Renal cortex interstitium (tissue), 11 donors: ENCODE measurements at regions not wholly inside any gene's neighbourhood (a gene's known extent, or its start where the extent isn't known, plus 50 kb on each side); places are given as distances from the start of the nearest gene placed in this dataset.

Experiments
- DNase-seq, 11 donors: peaks; one replicate each; pipeline ENCODE4 v3.0.0-alpha.2; 2013; ENCODE audit warnings: low read depth in 9 of 11, low spot score in 4 of 11; ENCODE audit errors: extremely low read depth in 1 of 11

GRCh38 chr2:236731767-236732580, 162.3 kb downstream of the ACKR3 start:
- no peak for DNase-seq

GRCh38 chr2:236733156-236733555, 163.5 kb downstream of the ACKR3 start:
- no peak for DNase-seq

- DNase-seq: no peak
Observed at GRCh38 chr2:236735825-236736238, 166.2 kb downstream of the ACKR3 start.

GRCh38 chr2:236738030-236738429, 168.4 kb downstream of the ACKR3 start:
- DNase-seq: no peak

- no peak for DNase-seq
Observed at GRCh38 chr2:236738896-236739295, 169.3 kb downstream of the ACKR3 start.

GRCh38 chr2:236739663-236740062, 170.0 kb downstream of the ACKR3 start:
- DNase-seq: no peak

- DNase-seq: no peak
Observed at GRCh38 chr2:236740506-236740905, 170.9 kb downstream of the ACKR3 start.

- DNase-seq: peak in 9 of 11 donors; percentile 58 to 86 (median 77)
Observed at GRCh38 chr2:236743039-236743920, 173.7 kb downstream of the ACKR3 start.

GRCh38 chr2:236743921-236744280, 174.3 kb downstream of the ACKR3 start:
- no peak for DNase-seq

GRCh38 chr2:236744281-236744705, 174.7 kb downstream of the ACKR3 start:
- no peak for DNase-seq

GRCh38 chr2:236744716-236745115, 175.1 kb downstream of the ACKR3 start:
- no peak for DNase-seq

GRCh38 chr2:236745420-236746210, 176.0 kb downstream of the ACKR3 start:
- DNase-seq: no peak

- no peak for DNase-seq
Observed at GRCh38 chr2:236746833-236747232, 177.2 kb downstream of the ACKR3 start.

GRCh38 chr2:236747426-236747825, 177.8 kb downstream of the ACKR3 start:
- no peak for DNase-seq

- DNase-seq: no peak
Observed at GRCh38 chr2:236747925-236748324, 178.3 kb downstream of the ACKR3 start.

- DNase-seq: no peak
Observed at GRCh38 chr2:236748385-236748784, 178.8 kb downstream of the ACKR3 start.

- no peak for DNase-seq
Observed at GRCh38 chr2:236748801-236749200, 179.2 kb downstream of the ACKR3 start.

- no peak for DNase-seq
Observed at GRCh38 chr2:236749346-236749745, 179.7 kb downstream of the ACKR3 start.

GRCh38 chr2:236752096-236752495, 182.5 kb downstream of the ACKR3 start:
- DNase-seq: no peak
